ENCODE measurements at regions not wholly inside any gene's neighbourhood (a gene's known extent, or its start where the extent isn't known, plus 50 kb on each side); places are given as distances from the start of the nearest gene placed in this dataset.

DNA sequence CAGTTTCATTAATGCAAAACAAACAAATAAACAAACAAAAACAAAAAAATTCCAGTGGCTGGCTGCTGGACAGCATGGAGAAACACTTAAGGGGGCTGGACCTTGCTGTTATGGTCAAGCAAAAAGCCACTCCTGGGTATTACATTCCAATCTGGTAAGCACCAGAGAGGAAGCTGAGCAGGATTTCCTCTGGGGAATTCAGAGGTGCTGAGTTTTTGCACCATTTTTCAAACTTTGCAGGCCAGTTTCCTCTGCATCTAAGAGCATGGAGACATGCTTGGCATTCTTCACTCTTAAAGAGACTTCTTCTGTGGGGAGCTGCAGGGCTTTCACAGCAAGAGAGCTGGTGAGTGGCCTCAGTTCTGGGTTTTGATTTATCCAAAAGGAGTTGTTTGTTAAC is 84.5 kb downstream of the FZD1 start:
- H3K36me3 ChIP-seq, result no peaks in the 10 kb centered on the region
- TF ChIP-seq, protein P1, sequence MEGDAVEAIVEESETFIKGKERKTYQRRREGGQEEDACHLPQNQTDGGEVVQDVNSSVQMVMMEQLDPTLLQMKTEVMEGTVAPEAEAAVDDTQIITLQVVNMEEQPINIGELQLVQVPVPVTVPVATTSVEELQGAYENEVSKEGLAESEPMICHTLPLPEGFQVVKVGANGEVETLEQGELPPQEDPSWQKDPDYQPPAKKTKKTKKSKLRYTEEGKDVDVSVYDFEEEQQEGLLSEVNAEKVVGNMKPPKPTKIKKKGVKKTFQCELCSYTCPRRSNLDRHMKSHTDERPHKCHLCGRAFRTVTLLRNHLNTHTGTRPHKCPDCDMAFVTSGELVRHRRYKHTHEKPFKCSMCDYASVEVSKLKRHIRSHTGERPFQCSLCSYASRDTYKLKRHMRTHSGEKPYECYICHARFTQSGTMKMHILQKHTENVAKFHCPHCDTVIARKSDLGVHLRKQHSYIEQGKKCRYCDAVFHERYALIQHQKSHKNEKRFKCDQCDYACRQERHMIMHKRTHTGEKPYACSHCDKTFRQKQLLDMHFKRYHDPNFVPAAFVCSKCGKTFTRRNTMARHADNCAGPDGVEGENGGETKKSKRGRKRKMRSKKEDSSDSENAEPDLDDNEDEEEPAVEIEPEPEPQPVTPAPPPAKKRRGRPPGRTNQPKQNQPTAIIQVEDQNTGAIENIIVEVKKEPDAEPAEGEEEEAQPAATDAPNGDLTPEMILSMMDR (IDR thresholded peaks at IDR 0.05; ENCODE audit: low read depth, low read length), result no peak
- no peak for DNase-seq
- no peaks in the 10 kb centered on the region for H3K27me3 ChIP-seq (ENCODE audit: insufficient read depth, low read depth, severe bottlenecking)
- no peaks in the 10 kb centered on the region for H3K9me3 ChIP-seq (ENCODE audit: severe bottlenecking)
- no peak overlapping the region for H3K4me3 ChIP-seq (ENCODE audit: low read depth, low read length)
- no peak overlapping the region for H3K27ac ChIP-seq

DNA sequence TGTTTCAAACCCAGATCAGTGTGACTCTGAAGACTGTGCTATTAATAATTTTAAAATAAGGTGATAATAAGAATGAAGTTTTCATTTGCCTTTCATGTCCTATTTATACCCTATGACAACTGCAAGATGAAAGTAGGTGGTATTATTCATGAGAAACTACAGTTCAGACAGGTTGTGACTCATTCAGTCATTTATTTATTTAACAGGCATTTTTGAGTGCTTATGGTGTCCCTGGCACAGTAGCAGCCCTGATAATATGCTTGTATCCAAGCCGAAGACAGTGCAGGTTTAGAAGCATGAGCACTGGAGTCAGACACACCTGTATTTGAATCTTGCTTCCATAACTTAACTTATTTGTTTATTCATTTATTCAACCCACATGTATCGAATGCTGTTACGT is 87.1 kb downstream of the FZD1 start:
- TF ChIP-seq, protein P1 (IDR thresholded peaks at IDR 0.05; ENCODE audit: low read depth, low read length), result no peak
- H3K4me3 ChIP-seq (ENCODE audit: low read depth, low read length), result no peak overlapping the region
- no peaks in the 10 kb centered on the region for H3K36me3 ChIP-seq
- no peaks in the 10 kb centered on the region for H3K9me3 ChIP-seq (ENCODE audit: severe bottlenecking)
- no peak overlapping the region for H3K27ac ChIP-seq
- no peaks in the 10 kb centered on the region for H3K27me3 ChIP-seq (ENCODE audit: insufficient read depth, low read depth, severe bottlenecking)
- DNase-seq, result no peak

DNA sequence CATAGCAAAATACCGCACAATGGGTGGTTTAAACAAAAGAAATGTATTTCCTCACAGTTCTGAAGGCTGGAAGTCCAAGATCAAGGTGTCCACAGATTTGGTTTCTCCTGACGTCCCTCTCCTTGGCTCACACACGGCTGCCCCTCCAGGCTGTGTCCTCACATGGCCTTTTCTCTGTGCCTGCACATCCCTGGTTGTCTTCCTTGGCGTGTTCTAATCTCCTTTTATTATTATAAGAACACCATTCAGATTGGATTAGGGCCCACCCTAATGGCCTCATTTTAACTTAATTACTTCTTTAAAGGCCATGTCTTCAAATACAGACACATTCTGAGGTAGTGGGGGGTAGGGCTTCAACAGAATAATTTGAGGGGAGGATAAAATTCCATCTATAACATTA is 87.9 kb downstream of the FZD1 start:
- Histone ChIP-seq H3K4me3 (ENCODE audit: low read depth, low read length) (no peak overlapping the region), H3K27ac (no peak overlapping the region), H3K36me3 (no peaks in the 10 kb centered on the region), H3K9me3 (ENCODE audit: severe bottlenecking) (no peaks in the 10 kb centered on the region), H3K27me3 (ENCODE audit: insufficient read depth, low read depth, severe bottlenecking) (no peaks in the 10 kb centered on the region)
- TF ChIP-seq, protein P1 (IDR thresholded peaks at IDR 0.05; ENCODE audit: low read depth, low read length), result no peak
- peak; percentile 82 for DNase-seq

DNA sequence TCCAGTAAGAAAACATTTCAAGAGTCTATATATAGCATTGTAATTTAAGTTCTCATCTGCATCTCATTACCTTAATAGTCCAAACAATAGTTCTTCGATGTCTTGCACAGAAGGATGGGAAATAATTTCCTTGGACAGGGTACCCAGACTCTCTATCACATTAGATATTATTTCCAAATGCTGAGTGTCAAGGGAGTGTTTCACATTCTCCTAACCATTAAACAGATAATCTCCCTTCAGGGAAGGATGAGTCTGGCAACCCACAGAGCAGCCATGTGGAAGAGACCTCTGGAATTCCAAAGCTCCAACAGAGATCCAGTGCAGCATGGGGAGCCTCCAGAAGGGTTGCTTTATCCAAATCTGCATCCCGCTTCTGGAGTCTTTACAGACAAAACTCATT is 89.6 kb downstream of the FZD1 start:
- DNase-seq, result no peak
- H3K27ac ChIP-seq, result no peak overlapping the region
- H3K4me3 ChIP-seq (ENCODE audit: low read depth, low read length), result no peak overlapping the region
- H3K27me3 ChIP-seq (ENCODE audit: insufficient read depth, low read depth, severe bottlenecking), result no peaks in the 10 kb centered on the region
- no peaks in the 10 kb centered on the region for H3K9me3 ChIP-seq (ENCODE audit: severe bottlenecking)
- no peaks in the 10 kb centered on the region for H3K36me3 ChIP-seq
- TF ChIP-seq, protein P1 (IDR thresholded peaks at IDR 0.05; ENCODE audit: low read depth, low read length), result no peak

DNA sequence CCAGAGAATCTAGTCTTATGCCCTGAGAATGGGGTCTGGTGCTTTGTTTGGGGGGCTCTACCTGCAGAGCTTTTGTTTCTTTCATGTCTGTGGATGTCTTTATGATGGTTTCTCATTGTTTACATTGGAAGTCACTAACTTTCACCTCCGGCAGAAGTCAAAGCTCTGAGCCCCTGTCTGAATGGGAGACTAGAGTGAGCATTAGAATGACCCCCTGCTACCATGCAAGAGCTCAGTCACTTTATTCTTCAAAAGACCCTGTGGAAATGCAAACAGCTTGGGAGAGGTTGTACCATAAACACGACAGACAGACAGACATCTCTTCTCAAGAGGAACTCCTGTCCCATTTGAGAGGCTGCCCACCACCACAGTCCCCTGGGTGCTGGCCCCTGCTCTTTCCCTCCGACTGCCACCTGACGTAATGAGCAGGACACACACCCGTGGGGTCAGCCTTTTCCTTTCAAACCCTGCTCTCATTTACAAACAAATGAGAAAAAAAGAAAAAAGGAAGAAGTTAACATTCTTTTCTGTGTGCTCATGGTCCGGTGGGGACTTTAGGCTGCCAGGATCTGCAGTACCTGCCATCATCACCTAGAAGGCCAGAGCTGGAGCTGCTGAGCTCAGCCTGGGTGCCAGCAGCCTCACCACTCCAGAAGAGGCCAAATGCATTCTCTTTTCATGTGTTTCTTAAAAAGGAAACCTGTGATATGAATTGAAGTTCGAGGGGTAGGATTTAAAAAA is 91.6 kb downstream of the FZD1 start:
- Histone ChIP-seq H3K27ac (no peak overlapping the region), H3K36me3 (no peaks in the 10 kb centered on the region), H3K9me3 (ENCODE audit: severe bottlenecking) (no peaks in the 10 kb centered on the region), H3K27me3 (ENCODE audit: insufficient read depth, low read depth, severe bottlenecking) (no peaks in the 10 kb centered on the region), H3K4me3 (ENCODE audit: low read depth, low read length) (no peak overlapping the region)
- TF ChIP-seq, protein P1 (IDR thresholded peaks at IDR 0.05; ENCODE audit: low read depth, low read length), result no peak
- DNase-seq, result no peak

DNA sequence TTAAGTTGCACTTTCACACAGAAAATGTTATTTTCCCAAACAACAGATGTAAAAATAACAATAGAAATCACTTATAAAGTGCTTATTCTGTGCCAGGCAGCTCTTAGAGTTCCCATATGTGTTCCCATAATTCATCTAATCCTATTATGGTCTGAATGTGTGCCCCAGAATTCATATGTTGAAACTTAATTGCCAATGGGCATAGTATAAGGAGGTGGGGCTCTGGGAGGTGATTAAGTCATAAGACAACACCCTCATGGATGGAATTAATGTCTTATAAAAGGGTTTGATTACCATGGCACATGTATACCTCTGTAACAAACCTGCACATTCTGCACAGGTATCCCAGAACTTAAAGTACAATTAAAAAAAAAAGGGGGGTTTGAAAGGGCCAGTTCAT is 92.7 kb downstream of the FZD1 start:
- no peaks in the 10 kb centered on the region for H3K9me3 ChIP-seq (ENCODE audit: severe bottlenecking)
- no peaks in the 10 kb centered on the region for H3K27me3 ChIP-seq (ENCODE audit: insufficient read depth, low read depth, severe bottlenecking)
- H3K36me3 ChIP-seq, result no peaks in the 10 kb centered on the region
- no peak overlapping the region for H3K27ac ChIP-seq
- DNase-seq, result no peak
- TF ChIP-seq, protein P1 (IDR thresholded peaks at IDR 0.05; ENCODE audit: low read depth, low read length), result no peak
- no peak overlapping the region for H3K4me3 ChIP-seq (ENCODE audit: low read depth, low read length)
